ENCODE measurements at regions not wholly inside any gene's neighbourhood (a gene's known extent, or its start where the extent isn't known, plus 50 kb on each side); places are given as distances from the start of the nearest gene placed in this dataset.
A peak's percentile ranks its signal among the peaks of the same experiment; 100 is the strongest.

DNA sequence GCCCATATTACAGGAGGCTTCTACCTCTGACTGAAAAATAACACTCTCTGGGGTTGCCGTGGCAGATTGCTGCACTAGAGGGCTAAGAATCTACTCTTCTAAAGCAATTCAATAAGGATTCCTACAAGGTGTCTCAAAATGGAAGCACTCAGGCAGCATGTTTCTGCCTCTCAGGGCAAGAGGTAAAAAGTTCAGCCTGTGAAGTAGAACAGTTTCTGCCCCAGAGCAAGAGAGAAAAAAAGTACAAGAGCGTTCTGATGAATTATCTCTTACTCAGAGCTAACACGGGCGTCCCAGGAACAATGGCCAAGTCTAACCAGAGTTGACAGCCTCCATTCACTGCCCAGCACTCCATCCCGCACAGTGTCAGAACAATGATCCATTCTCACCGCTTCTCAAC is 71.3 kb upstream of the TES start:
- Mint-ChIP-seq H3K9me3 (no peaks in the 10 kb centered on the region), H3K27me3 (ENCODE audit: low read depth in 3 of 3) (peaks cover 0 to 1% (median 0%) of the 10 kb centered on the region in 3 donors), H3K4me1 (peaks cover 11% of the 10 kb centered on the region), H3K36me3 (no peaks in the 10 kb centered on the region), H3K27ac (peak overlapping the region in 1 of 7 donors; percentile 85), H3K4me3 (no peak overlapping the region)
- DNase-seq: no peak
- Histone ChIP-seq H3K4me1 (ENCODE audit: control insufficient read depth in 1 of 2, insufficient read depth in 2 of 2, low read length in 2 of 2) (peaks cover 9 to 10% of the 10 kb centered on the region in 2 donors), H3K9ac (ENCODE audit: insufficient read depth, low read length, poor library complexity, severe bottlenecking) (no peak overlapping the region), H4K20me1 (ENCODE audit: insufficient read depth, low read length) (no peaks in the 10 kb centered on the region), H3K4me3 (replicated peaks in 1 of 3; ENCODE audit: low read depth in 2 of 3, low read length in 3 of 3) (no peak overlapping the region), H2AFZ (ENCODE audit: insufficient read depth, low read depth, low read length, poor library complexity, severe bottlenecking) (no peak overlapping the region), H3K36me3 (replicated peaks in 1 of 2; ENCODE audit: control insufficient read depth in 1 of 2, insufficient read depth in 2 of 2, low read length in 2 of 2) (no peaks in the 10 kb centered on the region), H3K27me3 (ENCODE audit: control insufficient read depth in 2 of 2, insufficient read depth in 2 of 2, low read length in 2 of 2) (no peaks in the 10 kb centered on the region), H3K79me2 (ENCODE audit: insufficient read depth, low read length) (no peaks in the 10 kb centered on the region), H3K9me3 (replicated peaks in 1 of 2; ENCODE audit: control insufficient read depth in 1 of 2, insufficient read depth in 1 of 2, low read length in 2 of 2) (no peaks in the 10 kb centered on the region), H3K4me2 (replicated peaks; ENCODE audit: extremely low read depth, low read length, poor library complexity, severe bottlenecking) (no peak overlapping the region), H3K27ac (ENCODE audit: low read depth in 1 of 2, low read length in 2 of 2) (no peak overlapping the region)
- intact Hi-C loops (cut with micrococcal nuclease): loop anchor here in 1 of 2 donors (10.0 kb wide), 1 partner anchor 96 kb away; no protein-coding TSS in a partner anchor
- TF ChIP-seq CTCF (IDR thresholded peaks at IDR 0.05): no peak
- 90% methylated on average over 4 of the region's 6 CpGs for WGBS (ENCODE audit: insufficient coverage)

- no peaks in the 10 kb centered on the region for H3K27me3 ChIP-seq (ENCODE audit: control insufficient read depth in 2 of 2, insufficient read depth in 2 of 2, low read length in 2 of 2)
- H3K27ac ChIP-seq (ENCODE audit: low read depth in 1 of 2, low read length in 2 of 2): no peak overlapping the region
- H2AFZ ChIP-seq (ENCODE audit: insufficient read depth, low read depth, low read length, poor library complexity, severe bottlenecking): no peak overlapping the region
- intact Hi-C loops (cut with micrococcal nuclease): loop anchor here in 1 of 2 donors (10.0 kb wide), 1 partner anchor 95 kb away; no protein-coding TSS in a partner anchor
- no peak for TF ChIP-seq CTCF (IDR thresholded peaks at IDR 0.05)
- no peak overlapping the region for H3K4me2 ChIP-seq (replicated peaks; ENCODE audit: extremely low read depth, low read length, poor library complexity, severe bottlenecking)
- no peaks in the 10 kb centered on the region for H4K20me1 ChIP-seq (ENCODE audit: insufficient read depth, low read length)
- Mint-ChIP-seq H3K4me1 (peaks cover 11% of the 10 kb centered on the region), H3K4me3 (no peak overlapping the region), H3K27me3 (ENCODE audit: low read depth in 3 of 3) (peaks cover 0 to 1% (median 0%) of the 10 kb centered on the region in 3 donors), H3K9me3 (no peaks in the 10 kb centered on the region), H3K27ac (no peak overlapping the region), H3K36me3 (no peaks in the 10 kb centered on the region)
- peaks cover 9 to 10% of the 10 kb centered on the region in 2 donors for H3K4me1 ChIP-seq (ENCODE audit: control insufficient read depth in 1 of 2, insufficient read depth in 2 of 2, low read length in 2 of 2)
- H3K4me3 ChIP-seq (replicated peaks in 1 of 3; ENCODE audit: low read depth in 2 of 3, low read length in 3 of 3): no peak overlapping the region
- no peaks in the 10 kb centered on the region for H3K9me3 ChIP-seq (replicated peaks in 1 of 2; ENCODE audit: control insufficient read depth in 1 of 2, insufficient read depth in 1 of 2, low read length in 2 of 2)
- DNase-seq: no peak
- H3K9ac ChIP-seq (ENCODE audit: insufficient read depth, low read length, poor library complexity, severe bottlenecking): no peak overlapping the region
- H3K79me2 ChIP-seq (ENCODE audit: insufficient read depth, low read length): no peaks in the 10 kb centered on the region
- H3K36me3 ChIP-seq (replicated peaks in 1 of 2; ENCODE audit: control insufficient read depth in 1 of 2, insufficient read depth in 2 of 2, low read length in 2 of 2): no peaks in the 10 kb centered on the region
Measured at GRCh38 chr7:116139807-116140206, 70.5 kb upstream of the TES start.
